ENCODE measurements at regions not wholly inside any gene's neighbourhood (a gene's known extent, or its start where the extent isn't known, plus 50 kb on each side); places are given as distances from the start of the nearest gene placed in this dataset.

- DNase-seq (ENCODE audit: low read depth): no peak
Measured at GRCh38 chr3:13266005-13266404, 154.1 kb downstream of the NUP210 start.

GRCh38 chr3:13265507-13265906, 154.6 kb downstream of the NUP210 start:
- DNase-seq (ENCODE audit: low read depth): no peak

- no peak for DNase-seq (ENCODE audit: low read depth)
Measured at GRCh38 chr3:13265016-13265415, 155.1 kb downstream of the NUP210 start.

DNA sequence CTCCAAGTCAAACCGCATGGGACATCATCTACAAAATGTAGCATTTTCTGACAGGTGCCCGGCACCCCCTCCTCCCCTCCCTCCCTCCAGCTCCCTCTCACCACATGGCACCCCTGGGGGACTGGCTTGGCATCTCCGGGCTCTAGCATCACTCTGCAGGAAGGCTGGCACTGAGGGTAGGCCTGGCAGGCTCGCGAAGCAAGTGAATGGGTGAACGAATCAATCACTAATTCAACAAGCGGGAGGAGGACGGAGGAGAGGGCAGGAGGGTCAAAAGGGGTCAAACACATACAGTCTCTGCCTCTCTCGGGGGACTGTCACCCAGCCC, 155.7 kb downstream of the NUP210 start:
- no peak for DNase-seq (ENCODE audit: low read depth)

- no peak for DNase-seq (ENCODE audit: low read depth)
Measured at GRCh38 chr3:13263770-13264467, 156.2 kb downstream of the NUP210 start.

DNA sequence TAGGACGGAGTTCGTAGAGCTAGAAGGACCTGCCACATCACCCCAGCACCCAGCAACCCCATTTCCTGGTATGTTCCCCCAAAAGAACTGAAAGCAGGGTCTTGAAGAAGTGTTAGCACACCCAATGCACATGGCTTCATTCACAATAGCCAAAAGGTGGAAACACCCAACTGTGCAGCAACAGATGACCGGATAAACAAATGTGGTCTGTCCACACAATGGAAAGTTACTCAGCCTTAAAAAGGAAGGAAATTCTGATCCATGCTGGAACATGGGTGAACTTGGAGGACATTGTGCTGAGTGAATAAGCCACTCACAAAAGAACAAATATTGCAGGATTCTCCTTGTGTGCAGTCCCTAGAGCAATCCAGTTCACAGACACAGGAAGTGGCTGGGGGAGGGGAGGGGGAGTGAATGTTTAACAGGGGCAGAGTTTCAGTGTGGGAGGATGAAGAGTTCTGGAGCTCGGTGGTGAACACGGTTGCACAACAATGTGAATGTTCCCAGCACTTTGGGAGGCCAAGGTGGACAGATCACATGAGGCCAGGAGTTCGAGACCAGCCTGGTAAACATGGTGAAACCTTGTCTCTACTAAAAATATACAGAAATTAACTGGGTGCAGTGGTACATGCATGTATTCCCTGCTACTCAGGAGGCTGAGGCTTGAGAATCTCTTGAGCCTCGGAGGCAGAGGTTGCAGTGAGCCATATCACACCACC, 157.5 kb downstream of the NUP210 start:
- DNase-seq (ENCODE audit: low read depth): no peak

DNA sequence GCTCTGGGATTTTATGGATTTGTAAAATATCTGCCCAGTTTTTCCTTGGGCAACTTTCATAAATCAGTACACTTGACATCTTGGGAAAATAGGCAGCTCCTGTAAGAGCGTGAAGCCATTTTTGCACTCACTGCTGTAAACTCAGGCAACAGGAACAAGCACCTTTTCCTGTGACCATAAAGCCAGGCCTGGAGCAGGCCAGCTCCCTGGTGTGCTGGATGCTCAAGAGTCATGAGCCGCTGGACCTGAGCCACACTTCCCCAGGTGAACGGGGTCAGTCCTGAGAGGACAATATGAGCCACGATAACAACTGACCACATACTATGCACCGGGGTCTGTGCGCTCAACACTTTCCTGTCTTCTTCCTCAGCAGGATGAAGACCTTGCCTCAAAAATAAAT, 158.2 kb downstream of the NUP210 start:
- no peak for DNase-seq (ENCODE audit: low read depth)

DNA sequence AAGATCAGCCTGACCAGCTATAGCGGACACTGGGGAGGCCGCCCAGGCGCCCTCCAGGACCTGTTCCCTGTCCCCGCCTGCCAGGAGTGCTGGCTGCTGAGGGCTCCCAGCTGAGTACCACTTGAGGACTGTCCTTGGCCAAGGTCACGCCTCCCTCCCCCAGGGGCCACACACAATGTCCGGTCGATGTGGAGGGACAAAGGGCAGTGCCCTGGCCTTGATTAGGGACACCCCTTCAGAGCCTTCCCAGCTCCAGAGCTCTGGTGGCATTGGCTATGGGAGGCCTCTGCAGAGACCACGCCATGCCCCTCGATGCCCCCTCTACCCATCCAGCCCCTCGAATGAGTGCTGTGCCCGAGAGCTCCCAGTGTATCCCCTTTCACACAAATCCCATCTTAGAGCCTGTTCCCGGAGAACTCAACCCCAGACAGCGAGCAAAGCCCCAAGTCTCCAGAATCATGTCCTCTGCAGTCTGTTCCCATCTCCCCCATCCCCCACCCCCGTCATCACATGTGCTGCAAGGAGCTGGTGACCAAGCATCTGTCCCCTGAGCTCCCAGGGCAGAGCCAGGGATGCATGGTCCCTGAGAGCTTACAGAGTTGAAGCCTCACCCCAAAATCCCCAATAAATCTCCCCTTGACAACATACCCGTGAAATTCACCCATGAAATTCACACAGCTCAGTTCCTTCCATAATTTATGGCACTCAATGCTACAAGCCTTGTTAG, 158.9 kb downstream of the NUP210 start:
- no peak for DNase-seq (ENCODE audit: low read depth)

DNA sequence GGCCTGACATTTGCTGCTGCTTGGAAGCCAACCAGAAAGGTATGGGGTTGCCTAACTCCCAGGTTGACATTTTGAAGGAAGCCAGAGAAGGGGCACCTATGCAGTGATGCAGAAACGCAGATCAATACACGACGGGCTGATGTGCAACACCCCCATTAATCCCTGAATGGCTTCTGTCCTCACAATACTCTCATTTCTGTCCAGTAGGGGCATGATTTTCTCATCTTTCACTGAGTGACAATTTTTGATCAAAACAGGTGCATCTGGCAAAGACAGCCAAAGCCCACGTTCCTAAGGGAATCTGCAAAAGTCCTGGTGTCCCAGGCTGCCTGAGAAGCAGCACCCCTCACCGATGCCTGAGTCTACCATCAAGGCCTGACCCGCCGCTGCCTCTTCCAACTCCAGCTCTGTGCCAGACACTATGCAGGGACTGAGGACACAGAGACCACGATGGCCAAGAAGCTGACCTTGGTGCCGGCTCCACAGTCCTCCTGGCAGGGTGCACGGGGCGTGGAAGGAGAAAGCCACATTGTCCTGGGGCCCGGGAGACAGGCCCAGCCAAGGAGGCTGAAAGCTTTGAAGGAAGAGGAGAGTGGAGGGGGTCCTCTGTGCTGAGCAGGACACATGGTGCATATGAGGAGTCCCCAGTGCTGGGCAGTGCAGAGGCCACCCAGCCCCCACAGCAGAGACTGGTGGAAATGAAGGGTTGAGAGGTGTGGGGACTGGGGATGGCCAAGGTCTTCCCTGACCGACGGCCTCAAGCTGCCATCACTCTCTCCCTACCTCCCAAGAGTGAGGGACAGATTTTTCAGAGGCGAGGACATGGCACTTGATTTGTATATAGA, 159.6 kb downstream of the NUP210 start:
- DNase-seq (ENCODE audit: low read depth): no peak

- no peak for DNase-seq (ENCODE audit: low read depth)
Measured at GRCh38 chr3:13259831-13260230, 160.3 kb downstream of the NUP210 start.

DNA sequence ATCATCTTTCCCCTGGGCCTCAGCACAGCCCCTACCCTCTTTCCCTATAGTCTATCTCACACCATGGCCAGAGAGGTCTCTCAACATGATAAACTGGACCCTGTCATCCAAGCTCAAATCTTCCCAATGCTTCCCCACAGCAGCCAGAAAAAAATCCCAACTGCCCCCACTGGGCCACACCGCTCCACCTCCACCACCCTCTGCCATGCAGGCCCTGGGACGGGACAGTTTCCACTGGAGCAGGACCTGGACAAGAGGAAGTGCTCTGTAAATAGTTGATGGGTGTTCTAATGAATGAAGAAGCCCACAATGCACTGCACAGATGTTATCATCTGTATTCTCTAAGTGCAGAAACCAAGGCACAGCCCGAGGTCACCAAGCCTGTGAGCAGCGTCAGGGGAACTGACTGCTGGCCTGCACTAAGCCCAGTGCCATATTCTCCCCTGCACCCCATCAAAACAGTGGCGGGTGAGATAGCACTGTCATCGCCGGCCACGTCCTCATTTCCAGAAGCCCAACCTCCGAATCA, 161.1 kb downstream of the NUP210 start:
- DNase-seq (ENCODE audit: low read depth): no peak

DNA sequence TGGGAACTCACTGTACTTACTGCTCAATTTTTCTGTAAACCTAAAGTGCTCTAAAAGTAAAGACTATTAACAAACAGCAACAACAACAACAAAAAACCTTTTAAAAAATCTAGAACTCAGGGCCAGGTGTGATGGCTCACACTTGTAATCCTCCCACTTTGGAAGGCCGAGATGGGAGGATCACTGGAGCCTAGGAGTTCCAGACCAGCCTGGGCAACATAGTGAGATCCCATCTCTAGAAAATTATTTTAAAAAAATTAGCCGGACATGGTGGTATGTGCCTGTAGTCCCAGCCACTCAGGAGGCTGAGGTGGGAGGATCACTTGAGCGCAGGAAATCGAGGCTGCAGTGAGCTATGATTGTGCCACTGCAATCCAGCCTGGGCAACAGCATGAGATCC, 161.8 kb downstream of the NUP210 start:
- DNase-seq (ENCODE audit: low read depth): no peak

- DNase-seq (ENCODE audit: low read depth): no peak
Measured at GRCh38 chr3:13257666-13258065, 162.5 kb downstream of the NUP210 start.

- DNase-seq (ENCODE audit: low read depth): no peak
Measured at GRCh38 chr3:13256845-13257244, 163.3 kb downstream of the NUP210 start.

DNA sequence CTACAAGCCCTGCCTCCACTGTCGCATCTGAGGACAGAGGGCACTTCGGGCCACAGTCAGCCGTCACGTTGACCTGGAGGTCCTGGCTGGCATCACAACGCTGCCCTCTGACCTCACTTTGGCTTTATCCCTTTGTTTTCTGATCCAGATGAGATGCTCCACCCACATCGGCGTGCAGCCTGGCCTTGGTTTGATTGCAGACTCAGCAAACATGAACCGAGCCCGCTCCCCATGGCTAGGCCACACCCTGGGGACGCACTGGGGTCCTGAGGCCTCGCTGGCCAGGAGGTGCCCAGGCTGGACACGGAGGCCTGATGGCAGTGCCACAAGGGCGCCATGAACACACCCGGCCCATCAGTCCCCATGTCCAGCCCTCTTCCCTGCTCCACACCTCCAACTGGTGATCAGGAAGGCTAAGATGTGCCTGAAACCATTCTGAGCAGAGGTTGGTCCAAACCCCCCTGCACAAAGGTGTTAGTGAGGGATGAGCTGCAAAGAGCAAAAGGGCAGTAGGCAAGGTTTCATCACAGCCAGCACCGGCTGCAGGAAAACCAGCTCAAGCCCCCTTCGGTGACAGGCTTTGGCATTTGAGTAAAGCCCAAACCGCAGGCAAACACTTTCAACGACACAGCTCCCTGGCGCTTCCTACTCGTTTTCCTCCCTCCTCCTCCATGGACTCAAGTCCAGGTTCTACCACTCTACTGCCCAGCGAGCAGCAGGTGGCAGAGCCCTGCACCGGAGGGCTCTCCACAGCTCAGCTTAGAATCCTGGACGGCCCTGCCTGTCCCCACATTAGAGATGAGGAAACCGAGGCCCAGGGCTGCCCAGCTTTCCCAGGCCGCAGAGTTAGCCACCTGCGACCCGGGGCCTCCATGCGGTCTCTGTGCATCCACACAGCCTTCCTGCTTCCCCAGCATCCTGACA, 165.8 kb downstream of the NUP210 start:
- no peak for DNase-seq (ENCODE audit: low read depth)

DNA sequence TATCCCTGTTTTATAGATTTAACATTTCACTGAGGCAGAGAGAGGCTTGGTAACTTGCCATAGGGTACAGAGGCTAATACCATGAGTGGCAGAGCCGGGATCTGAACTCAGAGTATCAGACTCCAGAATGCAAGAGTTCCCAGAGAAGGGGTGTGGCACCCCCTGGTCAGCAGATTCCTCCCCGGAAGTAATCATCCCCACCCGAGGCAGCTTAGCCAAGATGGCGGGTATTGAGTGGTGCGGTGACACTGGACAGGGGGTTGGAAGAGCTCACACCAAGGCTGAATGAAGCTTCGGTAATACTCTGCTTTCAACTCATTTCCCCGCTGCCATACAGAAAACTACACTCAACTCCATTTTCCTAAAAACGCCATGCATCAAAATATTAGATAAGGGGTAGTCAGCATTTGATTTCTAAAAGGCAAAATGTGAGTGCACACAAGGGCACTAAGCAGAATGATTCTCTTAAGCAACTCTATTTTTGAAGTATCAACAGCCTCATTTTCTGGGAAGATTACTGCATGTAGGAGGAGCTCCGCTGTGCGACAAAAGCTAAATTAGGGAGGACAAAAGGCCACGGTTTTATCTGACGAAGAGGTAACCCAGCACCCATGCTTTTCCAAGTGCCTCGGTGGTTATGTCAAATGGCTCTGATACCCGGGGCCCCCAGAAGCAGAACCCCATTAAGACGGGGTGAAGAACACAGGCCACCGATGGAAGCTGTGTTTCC, 166.7 kb downstream of the NUP210 start:
- no peak for DNase-seq (ENCODE audit: low read depth)

GRCh38 chr3:13252207-13252606, 167.9 kb downstream of the NUP210 start:
- DNase-seq (ENCODE audit: low read depth): no peak

DNA sequence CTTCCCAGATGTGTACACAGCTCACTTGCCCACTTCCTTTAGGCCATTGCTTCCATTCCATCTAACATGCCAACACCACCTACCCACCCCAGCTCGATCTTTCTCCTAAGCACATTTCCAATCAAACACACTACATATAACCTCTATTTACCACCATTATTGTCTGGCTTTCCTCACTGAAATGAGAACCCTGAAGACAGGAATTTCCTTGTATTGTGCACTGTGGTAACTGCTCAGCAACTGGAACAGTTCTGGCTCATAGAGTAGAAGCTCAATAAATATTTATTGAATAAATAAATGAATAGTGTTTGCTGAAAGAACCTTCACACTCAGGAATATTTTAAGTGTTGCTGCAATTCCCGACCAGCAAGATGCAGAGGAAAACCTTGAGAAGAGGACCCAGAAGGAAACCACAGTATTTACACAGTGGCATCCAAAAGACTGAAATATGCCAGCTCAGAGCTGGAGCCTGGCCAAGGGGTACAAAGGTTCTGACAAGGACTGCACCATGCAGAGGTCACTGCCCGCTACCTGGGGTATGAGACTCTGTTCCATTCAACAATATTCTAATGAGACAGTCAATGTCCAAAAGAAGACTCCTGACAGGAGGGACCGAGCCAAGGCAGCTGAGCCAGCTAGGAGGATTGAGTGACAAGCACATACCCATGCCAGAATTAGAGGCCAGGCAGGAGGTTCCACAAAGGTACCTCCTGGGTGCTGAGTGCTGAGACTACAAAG, 168.8 kb downstream of the NUP210 start:
- no peak for DNase-seq (ENCODE audit: low read depth)

DNA sequence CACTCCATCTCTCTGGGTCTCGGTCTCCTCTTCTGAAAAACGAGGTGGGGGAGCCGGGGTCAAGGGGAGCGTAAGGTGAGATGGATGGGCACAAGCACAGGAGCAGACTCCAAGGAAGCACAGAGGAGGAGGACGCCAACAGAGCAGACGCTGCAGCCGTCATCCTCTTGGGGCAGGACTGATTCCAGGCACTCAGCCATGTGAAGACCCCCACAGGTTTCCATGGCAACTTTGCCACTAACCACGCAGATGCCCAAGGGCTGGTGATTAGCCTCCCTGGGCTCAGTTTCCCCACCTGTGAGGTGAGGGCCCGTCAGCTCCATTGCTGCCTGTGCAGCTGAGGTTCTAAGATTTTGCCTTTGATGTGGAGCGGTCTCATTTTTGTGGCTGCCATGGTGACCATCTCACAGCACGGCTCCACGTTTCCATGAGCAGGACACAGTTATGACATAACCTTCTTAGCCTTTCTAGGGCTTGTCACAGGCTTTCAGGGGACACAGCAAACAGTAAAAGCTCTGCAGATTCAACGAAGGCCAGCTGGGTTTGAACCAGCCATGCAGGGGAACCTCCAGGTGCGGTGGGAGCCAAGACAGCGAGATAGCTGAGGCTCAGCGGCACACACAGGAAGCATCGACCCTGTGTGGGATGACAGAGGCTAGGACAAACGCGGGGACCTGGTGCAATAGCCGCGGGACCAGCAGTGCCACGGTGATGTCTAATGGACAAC, 170.3 kb downstream of the NUP210 start:
- DNase-seq (ENCODE audit: low read depth): no peak
